GM13976 (cell line): ENCODE measurements at regions not wholly inside any gene's neighbourhood (a gene's known extent, or its start where the extent isn't known, plus 50 kb on each side); places are given as distances from the start of the nearest gene placed in this dataset.

Source experiments
- DNase-seq: peaks from one replicate; pipeline ENCODE4 v3.0.0; 2012; ENCODE audit warnings: low spot score
- CTCF ChIP-seq: IDR thresholded peaks from 2 replicates; pipeline ENCODE4 v1.5.1; 2012; ENCODE audit warnings: borderline replicate concordance, mild to moderate bottlenecking; ENCODE audit not compliant: insufficient read depth; ENCODE audit errors: extremely low read depth, missing control alignments, control extremely low read depth
- in situ Hi-C: fragments of 300-500 bp; cut with MboI; formaldehyde crosslinking; loops from one replicate; pipeline ENCODE4 v1.12.0; 2022; ENCODE audit warnings: low sequenced_read_pairs, mixed read lengths, inconsistent platforms; ENCODE audit not compliant: unreplicated experiment

GRCh38 chr1:228804173-228804572 lies 68.9 kb downstream of the RHOU start:
- DNase-seq, result no peak
- in situ Hi-C loops, result no loop called here
- TF ChIP-seq CTCF, result no peak

DNA sequence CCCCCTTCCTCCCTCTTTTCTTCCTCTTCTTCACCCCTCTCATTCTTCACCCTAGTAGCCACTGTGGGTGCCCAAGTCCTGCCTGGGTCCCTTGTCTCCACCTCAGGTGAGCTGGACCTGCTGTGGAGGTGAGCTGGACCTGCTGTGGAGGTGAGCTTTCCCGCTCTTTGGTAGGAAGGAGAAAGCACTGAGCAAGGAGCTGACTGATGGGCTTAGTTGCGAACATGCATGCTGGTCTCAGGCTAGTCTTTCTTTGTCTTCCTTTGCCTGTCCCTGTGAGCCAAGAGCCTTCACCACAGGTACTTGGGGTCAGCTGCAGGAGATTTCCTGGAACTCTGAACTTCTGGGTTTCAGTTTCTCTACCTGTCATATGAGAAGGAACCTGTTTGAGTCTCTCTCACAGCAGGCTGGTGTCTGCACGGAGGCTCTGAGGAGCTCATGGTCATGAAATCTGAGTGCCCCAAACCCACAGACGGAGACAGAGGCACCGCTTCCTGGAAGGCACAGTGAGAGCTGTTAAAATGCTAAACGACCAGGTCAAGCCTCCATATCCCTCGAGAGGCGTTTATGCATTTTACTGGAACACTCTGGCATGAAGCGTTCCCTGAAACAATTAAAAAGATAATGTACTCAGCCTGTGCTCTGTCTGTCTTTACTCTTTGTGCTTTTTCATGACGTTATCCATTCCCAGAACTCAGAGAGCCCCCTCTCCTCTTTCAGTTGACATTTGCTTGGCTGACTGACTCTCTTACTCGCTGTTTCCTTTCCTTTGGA lies 69.5 kb downstream of the RHOU start:
- no peak for TF ChIP-seq CTCF
- no peak for DNase-seq

DNA sequence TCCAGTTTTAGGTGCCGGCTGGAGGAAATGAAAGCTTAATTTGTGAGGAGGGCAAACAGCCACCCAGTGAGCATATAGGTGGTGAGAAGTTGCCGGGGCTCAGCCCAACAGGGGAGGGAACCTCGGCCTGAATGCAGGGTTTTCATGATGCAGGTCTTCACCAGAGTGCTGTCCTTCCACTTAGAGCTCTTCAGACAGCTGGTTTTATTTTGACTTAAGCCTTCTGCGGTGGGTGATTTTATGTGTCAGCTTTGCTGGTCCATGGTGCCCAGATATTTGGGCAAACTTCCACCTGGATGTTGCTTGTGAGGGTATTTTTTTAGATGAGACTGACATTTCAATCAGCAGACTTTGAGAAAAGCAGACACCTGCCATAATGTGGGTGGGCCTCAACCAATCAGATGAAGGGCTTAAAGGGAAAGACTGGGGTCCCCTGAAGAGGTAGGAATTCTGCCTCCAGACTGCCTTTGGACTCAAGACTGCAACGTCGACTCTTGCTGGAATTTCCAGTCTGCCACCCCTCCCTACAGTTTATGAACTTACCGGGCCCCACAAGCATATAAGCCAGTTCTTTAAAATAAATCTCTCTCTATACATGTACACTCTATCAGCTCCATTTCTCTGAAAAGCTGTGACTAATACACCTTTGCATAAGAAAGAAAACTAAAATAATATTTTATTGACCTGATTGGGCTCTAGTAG lies 72.8 kb downstream of the RHOU start:
- TF ChIP-seq CTCF, result no peak
- no peak for DNase-seq
- in situ Hi-C loops, result no loop called here

More for the DNA sequence above, 69.5 kb downstream of the RHOU start:
- in situ Hi-C loops, result no loop called here

DNA sequence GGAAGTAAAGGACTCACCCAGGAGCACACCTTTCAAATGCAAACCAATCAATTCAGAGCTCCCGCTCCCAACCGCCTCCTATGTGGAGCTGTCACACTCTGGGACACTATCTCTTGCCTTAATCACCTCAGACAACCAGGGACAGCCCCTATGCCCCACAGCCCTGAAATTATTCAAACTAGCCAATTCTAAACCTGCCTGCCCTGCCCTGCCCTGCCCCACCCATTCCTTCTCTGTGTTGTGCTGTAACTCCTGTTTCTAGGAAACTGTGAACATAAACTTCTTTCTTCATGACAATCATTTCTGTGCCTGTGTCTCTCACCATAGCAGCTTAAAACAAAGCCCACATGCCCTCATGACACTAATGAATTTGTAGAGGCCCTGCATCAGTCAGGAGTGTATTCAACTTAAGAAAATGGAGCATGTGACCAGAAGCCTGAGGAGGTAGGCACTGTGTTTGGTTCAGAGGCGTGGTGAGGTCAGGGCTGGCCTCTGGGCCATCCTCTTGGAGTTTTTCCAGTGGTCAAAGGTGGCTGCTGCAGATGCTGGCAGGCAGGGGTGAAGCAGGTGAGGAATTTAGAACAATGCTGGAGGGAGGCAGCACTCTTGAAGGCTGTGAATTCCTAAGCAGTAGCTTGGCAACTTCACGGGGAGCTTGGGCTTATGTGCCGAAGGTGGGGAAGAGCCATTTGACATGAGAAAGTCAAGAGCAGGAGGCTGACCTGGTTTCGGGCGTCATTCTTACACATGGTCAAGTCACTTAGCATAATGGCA lies 74.5 kb downstream of the RHOU start:
- no peak for DNase-seq
- in situ Hi-C loops, result no loop called here
- no peak for TF ChIP-seq CTCF

DNA sequence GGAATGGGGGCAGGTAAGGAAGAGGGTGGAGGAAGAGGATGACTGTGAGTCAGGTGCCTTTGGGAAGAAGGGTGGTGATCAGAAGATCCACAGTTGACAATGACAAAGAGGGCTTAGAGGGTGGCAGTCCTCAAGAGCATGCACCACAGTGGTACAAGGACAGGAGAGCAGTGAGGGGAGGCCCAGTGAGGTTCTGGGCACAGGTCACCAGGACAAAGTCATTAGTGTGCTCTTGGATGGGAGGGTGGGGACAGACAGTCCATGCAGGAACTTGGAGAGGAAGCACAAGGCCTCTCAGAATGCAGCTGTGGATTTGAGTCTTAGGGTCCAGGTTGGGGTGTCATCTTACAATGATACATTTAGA lies 75.1 kb downstream of the RHOU start:
- TF ChIP-seq CTCF, result no peak
- no peak for DNase-seq
- in situ Hi-C loops, result no loop called here

DNA sequence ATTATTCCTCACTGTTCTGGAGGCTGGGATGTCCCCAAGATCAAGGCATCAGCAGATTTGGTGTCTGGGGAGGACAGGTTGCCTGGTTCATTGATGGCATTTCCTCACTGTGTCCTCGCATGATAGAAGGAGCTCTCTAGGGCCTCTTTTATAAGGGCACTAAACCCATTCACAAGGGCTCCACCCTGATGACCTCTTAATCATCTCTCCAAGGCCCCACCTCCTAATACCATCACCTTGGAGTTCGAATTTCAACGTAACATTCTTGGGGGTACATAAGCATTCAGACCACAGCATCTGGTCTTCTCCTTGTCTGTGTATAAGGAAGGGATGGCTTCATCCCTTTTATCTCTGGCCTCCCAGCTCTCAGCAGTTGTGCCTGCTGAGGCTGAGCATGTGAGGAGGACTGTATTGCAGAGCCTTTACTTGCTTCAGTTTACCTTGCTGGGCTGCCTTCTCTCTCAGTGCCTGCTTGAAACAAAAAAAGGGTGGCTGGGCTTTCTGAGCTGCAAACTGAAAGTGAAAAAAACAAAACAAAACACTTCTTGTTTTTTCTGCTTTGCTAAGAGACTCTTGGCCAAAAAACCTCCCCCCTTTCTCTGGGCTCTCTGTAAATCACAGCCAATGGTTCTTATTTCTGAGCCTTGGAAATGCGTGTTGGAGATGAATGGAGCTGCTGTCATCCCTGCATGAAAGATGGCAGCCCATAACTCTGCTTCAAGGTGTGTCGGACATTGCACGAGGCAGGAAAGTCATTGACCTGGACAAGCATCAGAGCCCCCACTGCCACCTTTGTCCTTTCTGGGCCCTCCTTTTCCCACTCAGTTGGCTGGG lies 75.8 kb downstream of the RHOU start:
- in situ Hi-C loops, result no loop called here
- no peak for DNase-seq
- no peak for TF ChIP-seq CTCF
